Heart left ventricle (tissue), 16 donors: ENCODE measurements at regions not wholly inside any gene's neighbourhood (a gene's known extent, or its start where the extent isn't known, plus 50 kb on each side); places are given as distances from the start of the nearest gene placed in this dataset.
A peak's percentile ranks its signal among the peaks of the same experiment; 100 is the strongest.

Source experiments
- ATAC-seq, 4 donors: fragments of 200-7000 bp; cut with Tn5 transposase; one replicate each; pipeline ENCODE4 v1.9.1; 2020 to 2022; ENCODE audit warnings: moderate library complexity in 4 of 4, mild to moderate bottlenecking in 3 of 4, moderate number of reproducible peaks in 1 of 4
- DNase-seq, 5 donors: peaks; one replicate each; pipeline ENCODE4 v3.0.0-alpha.2; 2020
- H3K27ac ChIP-seq, 12 donors: fragments of 200-600 bp; sonication (generic) in 4 of 12; one replicate each; pipeline versions ENCODE4 v1.5.0 to v1.8.0; 2016 to 2022; ENCODE audit warnings: mild to moderate bottlenecking in 2 of 12
- H3K27me3 ChIP-seq, 9 donors: fragments of 200-600 bp; sonication (generic) in 2 of 9; one replicate each; pipeline versions ENCODE4 v1.5.1 to v1.8.0; 2016 to 2022; ENCODE audit warnings: mild to moderate bottlenecking in 3 of 9
- H3K36me3 ChIP-seq, 9 donors: fragments of 200-600 bp; sonication (generic) in 2 of 9; one replicate each; pipeline versions ENCODE4 v1.5.0 to v1.8.0; 2018 to 2022; ENCODE audit warnings: mild to moderate bottlenecking in 2 of 9
- H3K4me1 ChIP-seq, 12 donors: fragments of 200-600 bp; sonication (generic) in 4 of 12; one replicate each; pipeline versions ENCODE4 v1.5.0 to v1.8.0; 2016 to 2022; ENCODE audit warnings: mild to moderate bottlenecking in 3 of 12
- H3K4me3 ChIP-seq, 12 donors: fragments of 200-600 bp; sonication (generic) in 4 of 12; one replicate each; pipeline versions ENCODE4 v1.5.0 to v1.8.0; 2017 to 2022; ENCODE audit warnings: mild to moderate bottlenecking in 9 of 12, moderate library complexity in 4 of 12
- H3K9me3 ChIP-seq, 12 donors: fragments of 200-600 bp; sonication (generic) in 4 of 12; one replicate each; pipeline versions ENCODE4 v1.5.0 to v1.8.0; 2016 to 2022; ENCODE audit warnings: mild to moderate bottlenecking in 1 of 12
- POLR2A ChIP-seq, 2 donors: fragments of 450-650 bp; IDR thresholded peaks; one replicate each; pipeline ENCODE4 v1.6.1; 2017; ENCODE audit warnings: antibody characterized with exemption in 2 of 2, mild to moderate bottlenecking in 2 of 2, moderate library complexity in 2 of 2
- WGBS, 4 donors: extraction: QIAGEN DNeasy Blood & Tissue Kit in 2 of 4; methylation state at CpG; one replicate each; pipeline versions ENCODE4 v1.1.5 to v1.1.7; 2013 to 2018; 5-methylcytosine and 5-hydroxymethylcytosine counted together
- intact Hi-C, 10 donors: fragments of 100-400 bp; cut with DNase I; formaldehyde crosslinking; loops; one replicate each; pipeline versions ENCODE4 v1.11.1 to v1.14.2; 2022
- TF ChIP-seq, protein P1 (sequence below), 12 donors: fragments of 200-600 bp; sonication (generic) in 4 of 12; IDR thresholded peaks; one replicate each; pipeline versions ENCODE4 v1.5.0 to v1.8.0; 2018 to 2022; ENCODE audit warnings: antibody characterized with exemption in 12 of 12, mild to moderate bottlenecking in 5 of 12
- donor health status: ischemic (EF 13 %, LVEDD 7.1; RV severe dilation, severe dysfunction).
- donor health status: healthy with polysubstance abuse.
- donor health status: DM: no; HTN: yes; CAD: no.
- donor health status: DM: no; HTN: no; CAD: no.
- donor health status: ischemic (EF 25% LVEDD 6.9; RV normal size, moderate dysfunction).
- donor health status: ischemic (EF 25% LVEDD 5.7; RV mildly dilated, moderate dysfunction).
- donor health status: healthy.
- donor health status: DM: yes; HTN: yes; CAD: no.
- donor health status: ischemic (EF 35%, LVEDD 5.7; RV mildly dilated, moderate dysfunction).
- donor health status: nonischemic (EF 11% LVEDD 7.7; RV severe dilation, severe dysfunction).
- donor health status: DM: yes; HTN: yes; CAD: no.
- donor health status: PGD.
- donor health status: ischemic (EF 29% LVEDD 5.4; RV normal size, mild dysfunction).
- donor health status: nonischemic (EF 23%, LVEDD 6.1; RV moderate dilation, normal function).

DNA sequence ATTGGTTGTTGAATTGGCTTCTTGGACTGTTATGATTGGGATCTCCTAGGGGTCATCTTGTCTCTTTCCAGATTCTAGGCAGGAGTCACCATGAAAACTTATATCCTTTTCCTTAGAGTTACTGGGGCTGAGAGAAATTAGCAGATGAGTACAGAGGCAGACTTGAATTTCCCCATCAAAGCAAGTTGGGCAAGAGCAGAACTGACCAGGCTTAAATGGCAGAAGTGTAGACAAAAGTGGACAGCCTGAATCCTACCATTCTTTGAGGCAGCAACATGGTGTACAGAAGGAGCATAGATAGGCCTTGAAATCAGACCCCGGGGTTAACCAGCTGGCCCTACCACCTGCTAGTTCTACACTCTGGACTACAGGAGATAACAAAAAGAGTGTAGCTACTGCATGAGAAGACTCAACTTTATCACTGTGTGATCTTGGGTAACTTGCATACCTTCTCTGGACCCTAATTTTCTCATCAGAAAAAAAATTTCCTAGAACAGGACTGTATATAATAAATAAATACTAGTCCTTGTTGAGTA is 427.4 kb upstream of the CADM1 start:
- no peak overlapping the region for H3K4me3 ChIP-seq
- no peaks in the 10 kb centered on the region for H3K36me3 ChIP-seq
- no peak for DNase-seq
- H3K27me3 ChIP-seq = peaks cover 0 to 3% (median 0%) of the 10 kb centered on the region in 9 donors
- peaks cover 0 to 28% (median 16%) of the 10 kb centered on the region in 12 donors for H3K4me1 ChIP-seq
- intact Hi-C loops = no loop called here
- no peak overlapping the region for H3K27ac ChIP-seq
- TF ChIP-seq POLR2A (IDR thresholded peaks at IDR 0.05) = no peak
- TF ChIP-seq, protein P1, sequence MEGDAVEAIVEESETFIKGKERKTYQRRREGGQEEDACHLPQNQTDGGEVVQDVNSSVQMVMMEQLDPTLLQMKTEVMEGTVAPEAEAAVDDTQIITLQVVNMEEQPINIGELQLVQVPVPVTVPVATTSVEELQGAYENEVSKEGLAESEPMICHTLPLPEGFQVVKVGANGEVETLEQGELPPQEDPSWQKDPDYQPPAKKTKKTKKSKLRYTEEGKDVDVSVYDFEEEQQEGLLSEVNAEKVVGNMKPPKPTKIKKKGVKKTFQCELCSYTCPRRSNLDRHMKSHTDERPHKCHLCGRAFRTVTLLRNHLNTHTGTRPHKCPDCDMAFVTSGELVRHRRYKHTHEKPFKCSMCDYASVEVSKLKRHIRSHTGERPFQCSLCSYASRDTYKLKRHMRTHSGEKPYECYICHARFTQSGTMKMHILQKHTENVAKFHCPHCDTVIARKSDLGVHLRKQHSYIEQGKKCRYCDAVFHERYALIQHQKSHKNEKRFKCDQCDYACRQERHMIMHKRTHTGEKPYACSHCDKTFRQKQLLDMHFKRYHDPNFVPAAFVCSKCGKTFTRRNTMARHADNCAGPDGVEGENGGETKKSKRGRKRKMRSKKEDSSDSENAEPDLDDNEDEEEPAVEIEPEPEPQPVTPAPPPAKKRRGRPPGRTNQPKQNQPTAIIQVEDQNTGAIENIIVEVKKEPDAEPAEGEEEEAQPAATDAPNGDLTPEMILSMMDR (IDR thresholded peaks at IDR 0.05) = no peak
- no peak for ATAC-seq
- H3K9me3 ChIP-seq = no peaks in the 10 kb centered on the region
- WGBS, 4 donors = 92 to 100% (median 96%) methylated on average over 1 of the region's 1 CpG

DNA sequence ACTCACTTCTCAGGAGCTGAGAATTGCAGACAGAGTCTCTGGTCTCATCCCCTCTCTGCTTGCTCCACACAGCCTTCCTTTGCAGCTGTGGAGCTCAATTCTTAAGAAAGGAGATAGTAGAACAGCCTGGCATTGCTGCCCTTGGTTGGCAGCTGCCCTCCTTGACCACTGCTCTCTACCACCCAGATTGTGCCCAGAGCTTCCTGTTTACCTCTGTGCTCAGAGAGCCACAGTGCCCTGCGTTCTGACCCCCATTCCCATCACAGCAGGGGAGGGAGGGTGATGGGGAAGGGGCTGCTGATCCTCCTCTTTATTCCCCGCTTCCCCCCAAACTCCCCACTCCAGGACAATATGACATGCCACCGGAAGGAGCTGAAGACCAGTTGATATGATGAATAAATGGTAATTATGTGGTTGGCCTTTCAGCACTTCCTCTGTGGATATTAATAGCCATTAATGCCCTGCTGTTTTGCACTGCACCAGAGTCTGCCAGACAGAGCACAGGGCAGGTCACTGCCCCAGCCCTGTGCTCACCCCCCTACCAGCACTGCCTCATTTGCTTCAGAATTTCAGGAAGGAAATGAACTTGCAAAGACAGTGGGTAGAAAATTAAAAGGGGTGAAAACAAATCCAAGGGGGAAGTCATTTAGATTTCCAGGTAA is 426.8 kb upstream of the CADM1 start:
- 40 to 50% (median 48%) methylated on average over 3 of the region's 3 CpGs for WGBS, 4 donors
- peaks cover 0 to 3% (median 0%) of the 10 kb centered on the region in 9 donors for H3K27me3 ChIP-seq
- peak; percentile 62 to 88 (median 75) for ATAC-seq

DNA sequence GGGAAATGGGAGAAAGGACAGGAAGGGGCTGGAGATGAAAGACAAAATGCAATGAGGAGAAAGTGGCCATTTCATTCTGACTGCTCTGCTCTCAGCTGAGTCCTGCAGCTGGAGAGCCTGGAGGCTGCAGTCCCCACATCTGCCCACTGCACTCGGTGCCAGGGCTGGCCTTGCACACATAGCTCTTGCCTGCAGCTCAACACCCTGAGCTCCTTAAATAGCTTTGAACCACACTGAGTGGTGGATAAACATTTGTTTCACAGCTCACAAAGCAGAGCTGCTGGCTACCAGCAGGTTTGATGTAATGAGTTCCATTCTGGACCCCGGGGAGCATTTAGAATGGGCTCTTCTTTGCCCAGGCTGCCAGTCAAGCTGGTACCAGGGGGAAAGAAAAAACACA is 426.1 kb upstream of the CADM1 start:
- intact Hi-C loops = no loop called here
- Histone ChIP-seq H3K36me3 (no peaks in the 10 kb centered on the region), H3K9me3 (no peaks in the 10 kb centered on the region), H3K4me1 (peaks cover 0 to 28% (median 16%) of the 10 kb centered on the region in 12 donors), H3K4me3 (no peak overlapping the region), H3K27me3 (no peaks in the 10 kb centered on the region), H3K27ac (peak overlapping the region in 3 of 12 donors; percentile 23 to 43 (median 42))
- DNase-seq = peak in 1 of 5 donors; percentile 70
- WGBS, 4 donors = 21 to 59% (median 29%) methylated on average over 2 of the region's 2 CpGs
- TF ChIP-seq, protein P1 (IDR thresholded peaks at IDR 0.05) = no peak
- no peak for TF ChIP-seq POLR2A (IDR thresholded peaks at IDR 0.05)
- peak; percentile 87 to 91 (median 89) for ATAC-seq

More for the DNA sequence above, 426.8 kb upstream of the CADM1 start:
- Histone ChIP-seq H3K27ac (peak overlapping the region in 2 of 12 donors; percentile 23 to 43), H3K4me3 (no peak overlapping the region), H3K4me1 (peaks cover 0 to 28% (median 16%) of the 10 kb centered on the region in 12 donors), H3K36me3 (no peaks in the 10 kb centered on the region), H3K9me3 (no peaks in the 10 kb centered on the region)
- TF ChIP-seq, protein P1 (IDR thresholded peaks at IDR 0.05) = no peak
- TF ChIP-seq POLR2A (IDR thresholded peaks at IDR 0.05) = no peak
- peak in 1 of 5 donors; percentile 33 for DNase-seq
- intact Hi-C loops = no loop called here

DNA sequence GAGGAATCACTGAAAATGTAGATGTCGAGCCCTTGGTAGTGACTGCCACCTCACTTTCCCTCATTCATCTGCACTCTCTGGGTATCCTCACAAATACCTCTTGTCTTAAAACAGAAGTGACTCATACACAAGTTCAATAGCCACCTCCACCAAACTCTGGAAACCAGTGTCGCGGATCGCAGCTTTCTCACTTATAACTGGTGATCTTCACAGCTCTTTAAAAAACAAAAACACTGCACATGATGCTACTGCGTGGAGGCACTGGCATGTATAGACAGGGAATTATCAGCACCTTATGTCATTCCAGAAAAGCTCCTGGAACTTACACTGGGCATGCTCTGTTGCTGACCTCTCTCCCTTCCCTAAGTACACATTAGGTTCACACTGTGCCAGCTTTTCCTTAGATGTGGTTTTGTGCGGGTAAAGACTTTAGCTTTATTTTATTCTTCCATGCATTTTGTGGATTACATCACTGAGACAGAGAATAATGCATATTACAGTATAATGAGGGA is 425.5 kb upstream of the CADM1 start:
- no peak for TF ChIP-seq POLR2A (IDR thresholded peaks at IDR 0.05)
- TF ChIP-seq, protein P1 (IDR thresholded peaks at IDR 0.05) = no peak
- WGBS, 4 donors = 79 to 88% (median 83%) methylated on average over 6 of the region's 6 CpGs
- DNase-seq = no peak
- Histone ChIP-seq H3K36me3 (no peaks in the 10 kb centered on the region), H3K4me1 (peaks cover 0 to 28% (median 16%) of the 10 kb centered on the region in 12 donors), H3K9me3 (no peaks in the 10 kb centered on the region), H3K27ac (no peak overlapping the region), H3K4me3 (no peak overlapping the region), H3K27me3 (no peaks in the 10 kb centered on the region)
- ATAC-seq = no peak
- intact Hi-C loops = no loop called here
